Osteocyte (in vitro differentiated cells): ENCODE measurements at regions not wholly inside any gene's neighbourhood (a gene's known extent, or its start where the extent isn't known, plus 50 kb on each side); places are given as distances from the start of the nearest gene placed in this dataset.
A peak's percentile ranks its signal among the peaks of the same experiment; 100 is the strongest.

Experiments
- DNase-seq: peaks from one replicate; pipeline ENCODE4 v3.0.0; 2021; ENCODE audit warnings: mixed read lengths; ENCODE audit not compliant: unreplicated experiment; ENCODE audit errors: extremely low spot score
- H3K27ac Mint-ChIP-seq: one replicate; pipeline ENCODE4 v1.8.0; 2021; ENCODE audit warnings: mild to moderate bottlenecking, mixed read lengths; ENCODE audit not compliant: unreplicated experiment
- H3K27me3 Mint-ChIP-seq: one replicate; pipeline ENCODE4 v1.8.0; 2021; ENCODE audit warnings: mixed read lengths; ENCODE audit not compliant: unreplicated experiment
- H3K36me3 Mint-ChIP-seq: one replicate; pipeline ENCODE4 v1.8.0; 2021; ENCODE audit warnings: mixed read lengths; ENCODE audit not compliant: unreplicated experiment
- H3K4me1 Mint-ChIP-seq: one replicate; pipeline ENCODE4 v1.8.0; 2021; ENCODE audit warnings: mixed read lengths; ENCODE audit not compliant: unreplicated experiment
- H3K4me3 Mint-ChIP-seq: one replicate; pipeline ENCODE4 v1.8.0; 2021; ENCODE audit warnings: mild to moderate bottlenecking, moderate library complexity, mixed read lengths; ENCODE audit not compliant: unreplicated experiment
- H3K9me3 Mint-ChIP-seq: one replicate; pipeline ENCODE4 v1.8.0; 2021; ENCODE audit warnings: mixed read lengths; ENCODE audit not compliant: unreplicated experiment
- CTCF ChIP-seq: fragments of 200-600 bp; sonication (generic); IDR thresholded peaks from 2 replicates; pipeline ENCODE4 v1.5.0; 2021; ENCODE audit warnings: antibody characterized with exemption, mild to moderate bottlenecking, moderate library complexity

GRCh38 chr3:34464646-34465045 is 666.2 kb downstream of the PDCD6IP start:
- Mint-ChIP-seq H3K4me1 (peaks cover 8% of the 10 kb centered on the region), H3K9me3 (peaks cover 4% of the 10 kb centered on the region), H3K27me3 (no peaks in the 10 kb centered on the region), H3K4me3 (no peak overlapping the region), H3K27ac (no peak overlapping the region), H3K36me3 (peaks cover 37% of the 10 kb centered on the region)
- no peak for TF ChIP-seq CTCF
- no peak for DNase-seq

DNA sequence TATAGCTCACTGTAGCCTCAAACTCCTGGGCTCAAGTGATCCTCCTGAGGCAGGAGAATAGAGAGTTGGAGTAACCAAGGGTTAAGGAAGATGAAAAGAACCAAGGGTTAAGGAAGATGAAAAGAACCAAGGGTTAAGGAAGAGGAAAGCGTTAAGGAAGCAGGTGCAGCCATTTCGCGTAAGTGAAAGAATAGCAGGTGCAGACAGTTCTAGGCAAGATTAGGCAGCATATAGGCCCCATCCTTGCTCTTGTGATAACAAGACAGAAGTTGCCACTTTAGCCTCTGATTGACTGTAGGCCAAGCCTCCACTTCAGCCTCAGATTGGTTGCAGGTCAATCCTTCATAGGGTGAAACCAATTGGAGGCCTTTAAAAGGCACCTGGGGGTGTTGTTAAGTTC is 677.4 kb downstream of the PDCD6IP start:
- Mint-ChIP-seq H3K27ac (no peak overlapping the region), H3K36me3 (peaks cover 28% of the 10 kb centered on the region), H3K4me3 (no peak overlapping the region), H3K4me1 (peaks cover 2% of the 10 kb centered on the region), H3K27me3 (no peaks in the 10 kb centered on the region), H3K9me3 (peaks cover 22% of the 10 kb centered on the region)
- DNase-seq = no peak
- TF ChIP-seq CTCF = no peak

GRCh38 chr3:34483311-34483887 is 685.0 kb downstream of the PDCD6IP start:
- TF ChIP-seq CTCF = no peak
- peaks cover 8% of the 10 kb centered on the region for H3K9me3 Mint-ChIP-seq
- no peaks in the 10 kb centered on the region for H3K27me3 Mint-ChIP-seq
- H3K4me3 Mint-ChIP-seq = peak overlapping the region; percentile 64
- peaks cover 20% of the 10 kb centered on the region for H3K36me3 Mint-ChIP-seq
- peak overlapping the region; percentile 72 for H3K27ac Mint-ChIP-seq
- H3K4me1 Mint-ChIP-seq = peaks cover 22% of the 10 kb centered on the region
- DNase-seq = no peak

DNA sequence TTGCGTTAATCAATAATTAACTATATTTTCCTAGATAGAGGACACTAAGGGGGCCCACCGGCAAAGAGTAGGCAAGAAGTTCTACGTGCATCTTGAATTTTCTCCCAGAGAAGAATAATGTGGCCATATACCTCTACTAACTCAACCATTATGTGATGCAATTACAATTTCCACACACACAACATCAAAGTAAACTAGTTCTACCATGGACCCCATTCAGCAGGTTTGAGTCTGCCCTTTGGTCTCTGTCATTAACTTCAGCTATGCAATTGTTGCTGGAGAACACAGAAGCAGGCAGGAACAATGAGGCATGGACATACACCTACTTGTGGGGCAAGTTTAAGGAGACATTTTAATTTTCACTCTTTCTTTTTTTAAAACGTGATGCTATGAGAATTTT is 705.9 kb downstream of the PDCD6IP start:
- no peak for TF ChIP-seq CTCF
- Mint-ChIP-seq H3K27ac (no peak overlapping the region), H3K27me3 (no peaks in the 10 kb centered on the region), H3K9me3 (no peaks in the 10 kb centered on the region), H3K4me3 (no peak overlapping the region), H3K4me1 (peaks cover 3% of the 10 kb centered on the region), H3K36me3 (peaks cover 14% of the 10 kb centered on the region)
- no peak for DNase-seq

DNA sequence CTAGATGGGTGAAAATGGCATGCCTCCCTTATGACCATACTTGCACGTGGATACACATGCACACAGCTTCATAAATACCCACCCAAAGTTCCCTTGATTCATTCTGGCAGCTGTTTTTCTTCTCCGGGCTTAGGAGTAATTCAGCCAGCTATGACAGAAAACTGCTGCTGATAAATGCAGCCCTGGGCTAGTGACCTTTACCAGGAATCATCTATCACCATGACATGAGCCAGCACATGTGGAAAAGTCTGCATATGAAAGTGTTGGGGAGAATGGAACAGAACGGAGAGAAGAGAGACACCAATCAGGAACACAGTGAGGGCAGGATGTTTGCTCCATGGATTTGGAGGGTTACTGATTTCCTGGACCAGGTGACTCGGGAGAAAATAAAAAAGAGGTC is 706.3 kb downstream of the PDCD6IP start:
- peaks cover 14% of the 10 kb centered on the region for H3K36me3 Mint-ChIP-seq
- no peak for TF ChIP-seq CTCF
- DNase-seq = no peak
- H3K27ac Mint-ChIP-seq = no peak overlapping the region
- H3K4me3 Mint-ChIP-seq = no peak overlapping the region
- no peaks in the 10 kb centered on the region for H3K9me3 Mint-ChIP-seq
- no peaks in the 10 kb centered on the region for H3K27me3 Mint-ChIP-seq
- H3K4me1 Mint-ChIP-seq = peaks cover 3% of the 10 kb centered on the region
